HepG2 (cell line): ENCODE measurements at regions not wholly inside any gene's neighbourhood (a gene's known extent, or its start where the extent isn't known, plus 50 kb on each side); places are given as distances from the start of the nearest gene placed in this dataset.

Experiments used
- ATAC-seq: fragments of 200-7000 bp; cut with Tn5 transposase; 3 replicates; pipeline ENCODE4 v1.9.1; 2020; ENCODE audit warnings: mild to moderate bottlenecking, moderate library complexity
- BruUV-seq: library from RNA; stranded (reverse); fragments of 400-500 nt; replicated peaks from 2 replicates; lab custom pipeline; 2021; lab: Mats Ljungman, UMichigan
- CTCF ChIA-PET: fragments of 300-600 bp; formaldehyde crosslinking; extraction: SDS; loops from one replicate; lab custom pipeline; 2021; ENCODE audit warnings: low total read pairs, inconsistent platforms, low intra/inter-chr PET ratio; lab: Yijun Ruan, JAX
- POLR2A ChIA-PET: fragments of 350-600 bp; sonication (Branson Sonifier 250); formaldehyde crosslinking; loops from one replicate; lab custom pipeline; 2020; ENCODE audit warnings: antibody characterized with exemption, inconsistent platforms; lab: Yijun Ruan, JAX
- DNase-seq: peaks from one replicate; pipeline ENCODE4 v3.0.0-alpha.2; 2015; ENCODE audit warnings: low spot score
- FAIRE-seq: peaks from 3 replicates; lab custom pipeline; 2011; peaks lifted over from hg19 to GRCh38; lab: Jason Lieb, UNC
- H2AFZ ChIP-seq: one replicate; pipeline ENCODE4 v1.6.1; 2011; ENCODE audit warnings: low read length, inconsistent platforms
- H3K27ac ChIP-seq: fragments of 300-600 bp; 3 replicates; pipeline ENCODE4 v1.8.0; 2011; ENCODE audit warnings: mixed run types, mild to moderate bottlenecking, mixed read lengths, low read length, inconsistent platforms; ENCODE audit not compliant: insufficient read depth; ENCODE audit errors: extremely low read length
- H3K27me3 ChIP-seq, 2 experiments: fragments of 200-600 bp in 1 of 2; 2 replicates in 1 of 2; 3 replicates in 1 of 2; pipeline versions ENCODE4 v1.6.0 to v1.8.0; 2011; ENCODE audit warnings: low read length in 2 of 2, mild to moderate bottlenecking in 2 of 2, moderate library complexity in 2 of 2, inconsistent platforms in 1 of 2; ENCODE audit not compliant: insufficient read depth in 2 of 2, control insufficient read depth in 1 of 2
- H3K36me3 ChIP-seq, 2 experiments: fragments of 200-600 bp in 1 of 2; replicated peaks in 1 of 2; 2 replicates in 1 of 2; 3 replicates in 1 of 2; pipeline versions ENCODE4 v1.5.1 to v1.8.0; 2011; ENCODE audit warnings: low read length in 2 of 2, inconsistent platforms in 1 of 2; ENCODE audit not compliant: insufficient read depth in 2 of 2, control insufficient read depth in 1 of 2
- H3K4me1 ChIP-seq: 2 replicates; pipeline ENCODE4 v1.5.1; 2012; ENCODE audit warnings: low read length, inconsistent platforms; ENCODE audit not compliant: insufficient read depth
- H3K4me2 ChIP-seq: 2 replicates; pipeline ENCODE4 v1.6.0; 2011; ENCODE audit warnings: low read depth, low read length, inconsistent platforms
- H3K4me3 ChIP-seq, 3 experiments: fragments of 200-600 bp in 1 of 3; sonication (generic), shearing (Covaris generic) in 1 of 3; replicated peaks in 1 of 3; 2 replicates each; pipeline ENCODE4 v1.5.1; 2011 to 2016; ENCODE audit warnings: low read length in 3 of 3, inconsistent platforms in 2 of 3, low read depth in 2 of 3, mild to moderate bottlenecking in 2 of 3, control low read depth in 1 of 3, mixed read lengths in 1 of 3; ENCODE audit not compliant: insufficient read depth in 1 of 3
- H3K79me2 ChIP-seq: one replicate; pipeline ENCODE4 v1.6.1; 2011; ENCODE audit warnings: low read length, inconsistent platforms; ENCODE audit not compliant: insufficient read depth
- H3K9ac ChIP-seq: 2 replicates; pipeline ENCODE4 v1.6.0; 2011; ENCODE audit warnings: mild to moderate bottlenecking, low read depth, low read length, inconsistent platforms; ENCODE audit not compliant: insufficient read depth
- H3K9me3 ChIP-seq: 2 replicates; pipeline ENCODE4 v1.5.1; 2012; ENCODE audit warnings: mild to moderate bottlenecking, low read length
- H4K20me1 ChIP-seq: 2 replicates; pipeline ENCODE4 v1.6.0; 2011; ENCODE audit warnings: inconsistent platforms, mild to moderate bottlenecking, low read length, moderate library complexity; ENCODE audit not compliant: insufficient read depth
- BCL6 ChIP-seq: IDR thresholded peaks from 2 replicates; pipeline ENCODE4 v1.6.1; 2016; ENCODE audit warnings: missing genetic modification reagents, missing compliant biosample characterization
- KLF16 ChIP-seq, 2 experiments: sonication (generic) in 1 of 2; formaldehyde crosslinking in 1 of 2; IDR thresholded peaks; 2 replicates each; pipeline versions ENCODE4 v1.6.1 to v1.8.0; 2016 to 2023; ENCODE audit warnings: missing genetic modification reagents in 2 of 2, missing compliant biosample characterization in 1 of 2
- MATR3 ChIP-seq: sonication (generic); formaldehyde crosslinking; IDR thresholded peaks from 2 replicates; pipeline ENCODE4 v1.4.0; 2020; ENCODE audit warnings: missing genetic modification reagents
- MZF1 ChIP-seq: sonication (generic); formaldehyde crosslinking; IDR thresholded peaks from 2 replicates; pipeline ENCODE4 v1.8.1; 2023; ENCODE audit warnings: mild to moderate bottlenecking, missing genetic modification reagents, borderline replicate concordance
- NFATC3 ChIP-seq: sonication (generic); formaldehyde crosslinking; IDR thresholded peaks from 2 replicates; pipeline ENCODE4 v1.5.1; 2020; ENCODE audit warnings: mild to moderate bottlenecking, missing genetic modification reagents
- PHF21A ChIP-seq: sonication (generic); formaldehyde crosslinking; IDR thresholded peaks from 2 replicates; pipeline ENCODE4 v1.5.0; 2020; ENCODE audit warnings: mild to moderate bottlenecking, missing genetic modification reagents
- RFX1 ChIP-seq: fragments of 450-650 bp; IDR thresholded peaks from 2 replicates; pipeline ENCODE4 v1.6.1; 2017
- ZFP41 ChIP-seq: sonication (generic); formaldehyde crosslinking; IDR thresholded peaks from 2 replicates; pipeline ENCODE4 v1.4.0; 2020; ENCODE audit warnings: mild to moderate bottlenecking, missing genetic modification reagents, borderline replicate concordance
- ZNF138 ChIP-seq: sonication (generic); formaldehyde crosslinking; IDR thresholded peaks from 2 replicates; pipeline ENCODE4 v1.5.0; 2020; ENCODE audit warnings: mild to moderate bottlenecking, low read depth, missing genetic modification reagents
- ZNF274 ChIP-seq: sonication (generic); formaldehyde crosslinking; IDR thresholded peaks from 2 replicates; pipeline ENCODE4 v1.5.1; 2020; ENCODE audit warnings: mild to moderate bottlenecking, missing genetic modification reagents
- ZNF354B ChIP-seq: sonication (generic); formaldehyde crosslinking; IDR thresholded peaks from 2 replicates; pipeline ENCODE4 v1.8.0; 2022; ENCODE audit warnings: mild to moderate bottlenecking, missing genetic modification reagents
- ZNF496 ChIP-seq: sonication (generic); formaldehyde crosslinking; IDR thresholded peaks from 2 replicates; pipeline ENCODE4 v1.8.1; 2023; ENCODE audit warnings: mild to moderate bottlenecking, moderate library complexity, missing genetic modification reagents; ENCODE audit not compliant: insufficient replicate concordance
- ZNF546 ChIP-seq: sonication (generic); formaldehyde crosslinking; conservative IDR thresholded peaks from 2 replicates; pipeline ENCODE4 v1.8.1; 2023; ENCODE audit warnings: mild to moderate bottlenecking, missing genetic modification reagents
- ZNF629 ChIP-seq: sonication (generic); formaldehyde crosslinking; conservative IDR thresholded peaks from 2 replicates; pipeline ENCODE4 v1.5.0; 2020; ENCODE audit warnings: missing genetic modification reagents
- ZSCAN9 ChIP-seq: IDR thresholded peaks from 2 replicates; pipeline ENCODE4 v1.6.1; 2016; ENCODE audit warnings: borderline replicate concordance
- WGBS: methylation state at CpG from one replicate; pipeline ENCODE4 v1.1.6; 2017; ENCODE audit warnings: low lambda C conversion rate; 5-methylcytosine and 5-hydroxymethylcytosine counted together
- in situ Hi-C: cut with HindIII; loops from 2 replicates; pipeline ENCODE4 v1.10.0; 2017; ENCODE audit warnings: low pct_unique_long_range_greater_than_20kb; ENCODE audit not compliant: extremely low pct_ligation_motif_present
- intact Hi-C: fragments of 100-400 bp; cut with micrococcal nuclease; formaldehyde crosslinking; loops from one replicate; pipeline ENCODE4 v1.10.0; 2022; ENCODE audit not compliant: unreplicated experiment
- TF ChIP-seq, protein P1 (sequence below): sonication (generic); formaldehyde crosslinking; IDR thresholded peaks from 2 replicates; pipeline ENCODE4 v1.4.0; 2020; ENCODE audit warnings: missing genetic modification reagents

DNA sequence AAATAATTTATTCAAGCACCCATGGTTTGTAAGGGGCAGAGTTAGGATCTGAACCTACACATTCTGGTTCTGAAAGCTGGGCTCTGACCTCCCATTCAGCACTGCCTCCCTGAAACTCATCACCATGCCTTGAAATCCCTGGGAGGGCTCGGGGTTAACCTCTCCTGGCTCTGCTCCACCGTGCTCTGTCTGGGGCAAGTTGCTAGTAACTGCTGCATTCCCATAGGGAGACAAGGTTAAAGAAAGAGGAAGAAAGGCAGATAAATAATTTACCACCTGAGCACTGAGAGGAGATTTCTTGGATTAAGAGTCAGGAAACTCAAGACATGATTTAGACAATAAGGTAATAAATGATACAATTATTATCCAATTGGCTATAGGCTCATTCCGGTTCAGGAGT lies 199.3 kb downstream of the KIF18A start:
- CTCF ChIA-PET = no interaction called here
- no peak for DNase-seq
- intact Hi-C loops (no loop called here), in situ Hi-C loops (no loop called here)
- Histone ChIP-seq H3K4me1 (no peaks in the 10 kb centered on the region), H3K9ac (no peak overlapping the region), H3K36me3 (no peaks in the 10 kb centered on the region), H3K27ac (no peak overlapping the region), H3K27me3 (no peaks in the 10 kb centered on the region; a peak in 1 of 5 replicates), H3K4me3 (no peak overlapping the region), H3K79me2 (no peaks in the 10 kb centered on the region), H2AFZ (no peak overlapping the region), H4K20me1 (no peaks in the 10 kb centered on the region), H3K9me3 (no peaks in the 10 kb centered on the region), H3K4me2 (no peak overlapping the region)
- POLR2A ChIA-PET = no interaction called here
- ATAC-seq = no peak
- WGBS = 8% methylated on average over 3 of the region's 3 CpGs
- FAIRE-seq = no peak
- TF ChIP-seq ZNF546 (CRISPR knock-in tag) (no peak), ZNF274 (CRISPR knock-in tag) (no peak), ZFP41 (CRISPR knock-in tag) (no peak), ZNF629 (no peak), ZNF138 (CRISPR knock-in tag) (no peak), KLF16 (CRISPR knock-in tag; IDR thresholded peaks at IDR 0.05) (no peak), NFATC3 (CRISPR knock-in tag) (no peak), RFX1 (no peak), MZF1 (CRISPR knock-in tag) (no peak), ZNF354B (CRISPR knock-in tag) (no peak), MATR3 (CRISPR knock-in tag) (no peak), BCL6 (CRISPR knock-in tag) (no peak), PHF21A (CRISPR knock-in tag) (no peak), ZNF496 (CRISPR knock-in tag) (no peak), ZSCAN9 (CRISPR knock-in tag) (no peak)
- TF ChIP-seq, protein P1, sequence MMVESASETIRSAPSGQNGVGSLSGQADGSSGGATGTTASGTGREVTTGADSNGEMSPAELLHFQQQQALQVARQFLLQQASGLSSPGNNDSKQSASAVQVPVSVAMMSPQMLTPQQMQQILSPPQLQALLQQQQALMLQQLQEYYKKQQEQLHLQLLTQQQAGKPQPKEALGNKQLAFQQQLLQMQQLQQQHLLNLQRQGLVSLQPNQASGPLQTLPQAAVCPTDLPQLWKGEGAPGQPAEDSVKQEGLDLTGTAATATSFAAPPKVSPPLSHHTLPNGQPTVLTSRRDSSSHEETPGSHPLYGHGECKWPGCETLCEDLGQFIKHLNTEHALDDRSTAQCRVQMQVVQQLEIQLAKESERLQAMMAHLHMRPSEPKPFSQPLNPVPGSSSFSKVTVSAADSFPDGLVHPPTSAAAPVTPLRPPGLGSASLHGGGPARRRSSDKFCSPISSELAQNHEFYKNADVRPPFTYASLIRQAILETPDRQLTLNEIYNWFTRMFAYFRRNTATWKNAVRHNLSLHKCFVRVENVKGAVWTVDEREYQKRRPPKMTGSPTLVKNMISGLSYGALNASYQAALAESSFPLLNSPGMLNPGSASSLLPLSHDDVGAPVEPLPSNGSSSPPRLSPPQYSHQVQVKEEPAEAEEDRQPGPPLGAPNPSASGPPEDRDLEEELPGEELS (CRISPR knock-in tag) = no peak
- no TSS peak for BruUV-seq
